WTC11 (cell line): ENCODE measurements at regions not wholly inside any gene's neighbourhood (a gene's known extent, or its start where the extent isn't known, plus 50 kb on each side); places are given as distances from the start of the nearest gene placed in this dataset.

Experiments
- OVOL2 ChIP-seq: fragments of 250-450 bp; sonication (Bioruptor Pico); IDR thresholded peaks from 2 replicates; pipeline ENCODE4 v1.9.0; 2021; ENCODE audit warnings: mild to moderate bottlenecking, borderline replicate concordance
- TF ChIP-seq, protein P1 (sequence below): sonication (generic); formaldehyde crosslinking; IDR thresholded peaks from 2 replicates; pipeline ENCODE4 v1.8.0; 2023; ENCODE audit warnings: missing genetic modification reagents
- TF ChIP-seq, protein P2 (sequence below): fragments of 200-600 bp; IDR thresholded peaks from 2 replicates; pipeline ENCODE4 v1.8.0; 2022; ENCODE audit warnings: antibody characterized with exemption

GRCh38 chr15:26376243-26376642 is 396.6 kb downstream of the GABRB3 start:
- TF ChIP-seq, protein P1, sequence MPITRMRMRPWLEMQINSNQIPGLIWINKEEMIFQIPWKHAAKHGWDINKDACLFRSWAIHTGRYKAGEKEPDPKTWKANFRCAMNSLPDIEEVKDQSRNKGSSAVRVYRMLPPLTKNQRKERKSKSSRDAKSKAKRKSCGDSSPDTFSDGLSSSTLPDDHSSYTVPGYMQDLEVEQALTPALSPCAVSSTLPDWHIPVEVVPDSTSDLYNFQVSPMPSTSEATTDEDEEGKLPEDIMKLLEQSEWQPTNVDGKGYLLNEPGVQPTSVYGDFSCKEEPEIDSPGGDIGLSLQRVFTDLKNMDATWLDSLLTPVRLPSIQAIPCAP (CRISPR knock-in tag), result no peak
- TF ChIP-seq, protein P2, sequence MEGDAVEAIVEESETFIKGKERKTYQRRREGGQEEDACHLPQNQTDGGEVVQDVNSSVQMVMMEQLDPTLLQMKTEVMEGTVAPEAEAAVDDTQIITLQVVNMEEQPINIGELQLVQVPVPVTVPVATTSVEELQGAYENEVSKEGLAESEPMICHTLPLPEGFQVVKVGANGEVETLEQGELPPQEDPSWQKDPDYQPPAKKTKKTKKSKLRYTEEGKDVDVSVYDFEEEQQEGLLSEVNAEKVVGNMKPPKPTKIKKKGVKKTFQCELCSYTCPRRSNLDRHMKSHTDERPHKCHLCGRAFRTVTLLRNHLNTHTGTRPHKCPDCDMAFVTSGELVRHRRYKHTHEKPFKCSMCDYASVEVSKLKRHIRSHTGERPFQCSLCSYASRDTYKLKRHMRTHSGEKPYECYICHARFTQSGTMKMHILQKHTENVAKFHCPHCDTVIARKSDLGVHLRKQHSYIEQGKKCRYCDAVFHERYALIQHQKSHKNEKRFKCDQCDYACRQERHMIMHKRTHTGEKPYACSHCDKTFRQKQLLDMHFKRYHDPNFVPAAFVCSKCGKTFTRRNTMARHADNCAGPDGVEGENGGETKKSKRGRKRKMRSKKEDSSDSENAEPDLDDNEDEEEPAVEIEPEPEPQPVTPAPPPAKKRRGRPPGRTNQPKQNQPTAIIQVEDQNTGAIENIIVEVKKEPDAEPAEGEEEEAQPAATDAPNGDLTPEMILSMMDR, result no peak
- no peak for TF ChIP-seq OVOL2 (CRISPR knock-in tag)
